NCI-H524 treated with DMSO at 0.1 percent for 48 hours (cell line): ENCODE measurements at regions not wholly inside any gene's neighbourhood (a gene's known extent, or its start where the extent isn't known, plus 50 kb on each side); places are given as distances from the start of the nearest gene placed in this dataset.

ENCODE experiments used
- DNase-seq: peaks from one replicate; lab custom pipeline; 2025; lab: John Stamatoyannopoulos, UW

DNA sequence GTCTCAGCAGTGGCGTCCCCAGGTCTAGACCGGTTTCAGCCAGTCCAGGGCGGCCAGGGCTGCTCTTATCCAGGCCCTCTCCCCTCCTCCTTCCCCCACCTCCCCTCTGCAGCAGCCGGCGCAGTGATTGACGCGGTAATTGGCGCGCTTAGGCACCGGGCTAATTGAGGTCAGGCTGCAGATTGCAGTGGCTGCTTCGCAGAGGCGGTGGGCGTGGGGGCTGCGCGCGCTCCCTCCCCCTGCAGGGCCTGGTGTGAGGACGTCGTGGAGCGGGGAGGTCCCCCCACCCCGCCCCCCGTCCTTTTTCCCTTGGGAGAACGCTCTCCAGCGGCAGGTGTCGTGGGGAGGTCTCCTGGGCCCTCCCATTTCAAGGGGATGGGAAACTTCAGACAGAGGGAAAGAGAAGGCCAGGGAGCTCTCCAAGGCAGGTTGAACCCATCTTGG is 70.4 kb upstream of the BLCAP start:
- DNase-seq, result peak; percentile 47

DNA sequence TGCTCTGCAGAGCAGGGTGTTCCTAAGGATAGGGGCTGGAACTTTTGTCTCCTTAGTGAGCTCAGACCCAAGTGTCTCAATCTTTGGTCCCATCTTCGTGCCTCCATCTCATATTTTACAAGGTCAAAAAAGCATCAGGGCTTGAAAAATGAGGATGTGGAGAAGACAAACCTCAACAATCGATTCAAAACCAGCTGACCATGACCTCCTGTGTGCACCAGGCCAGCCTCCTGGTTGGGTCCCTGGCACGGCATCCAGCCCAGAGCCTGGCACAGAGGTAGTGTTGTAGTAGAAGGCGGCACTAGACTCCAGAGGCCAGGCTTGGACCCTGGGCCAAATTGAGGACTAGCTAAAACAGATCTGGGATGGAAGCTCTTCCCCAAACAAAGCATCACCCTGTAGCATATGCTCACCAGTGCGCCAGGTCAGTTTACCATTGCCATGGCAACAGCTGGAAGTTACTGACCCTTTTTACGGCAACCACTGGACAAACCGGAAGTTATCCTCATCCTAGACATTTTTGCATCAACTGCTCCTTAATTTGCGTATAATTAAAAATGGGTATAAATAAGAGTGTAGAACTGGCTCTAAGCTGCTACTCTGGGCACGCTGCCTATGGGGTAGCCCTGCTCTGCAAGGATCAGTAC is 69.3 kb upstream of the BLCAP start:
- no peak for DNase-seq

DNA sequence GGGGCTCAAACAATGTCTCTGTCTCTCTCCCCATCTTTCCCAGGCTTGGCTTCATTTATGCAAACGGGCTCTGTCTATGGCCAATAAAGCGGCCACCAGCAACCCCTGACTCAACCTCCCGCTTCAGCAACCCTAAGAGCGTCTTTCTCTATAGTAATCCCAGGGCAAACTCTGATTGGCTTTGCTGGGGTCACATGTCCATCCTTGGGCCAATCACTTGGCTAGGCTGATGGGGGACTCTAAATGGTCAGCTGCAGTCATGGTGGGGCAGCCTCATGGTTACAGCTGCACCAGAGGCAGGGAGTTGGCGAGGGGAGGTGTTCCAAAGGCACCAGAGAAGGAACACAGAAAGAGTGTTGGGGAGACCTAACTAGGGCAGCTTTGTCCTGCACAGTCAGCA is 68.5 kb upstream of the BLCAP start:
- no peak for DNase-seq

DNA sequence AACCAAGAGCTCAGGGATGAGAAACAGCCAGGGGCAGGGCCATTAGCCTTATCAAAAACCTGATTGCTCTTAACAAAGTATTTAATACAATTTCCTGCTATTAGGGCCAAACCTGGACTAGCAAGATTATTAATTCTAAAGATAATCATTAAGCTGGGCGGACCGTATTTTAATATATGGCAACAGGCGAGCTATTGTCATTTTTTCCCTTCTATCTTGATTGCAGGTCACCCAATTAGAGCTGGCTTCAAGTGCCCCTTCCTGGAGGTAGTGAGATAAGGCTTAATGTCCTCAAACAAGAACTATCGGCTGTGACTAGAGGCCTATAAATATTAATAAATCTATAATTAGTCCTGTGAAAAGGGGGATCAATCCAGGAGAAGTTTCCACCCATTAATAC is 66.0 kb upstream of the BLCAP start:
- no peak for DNase-seq

DNA sequence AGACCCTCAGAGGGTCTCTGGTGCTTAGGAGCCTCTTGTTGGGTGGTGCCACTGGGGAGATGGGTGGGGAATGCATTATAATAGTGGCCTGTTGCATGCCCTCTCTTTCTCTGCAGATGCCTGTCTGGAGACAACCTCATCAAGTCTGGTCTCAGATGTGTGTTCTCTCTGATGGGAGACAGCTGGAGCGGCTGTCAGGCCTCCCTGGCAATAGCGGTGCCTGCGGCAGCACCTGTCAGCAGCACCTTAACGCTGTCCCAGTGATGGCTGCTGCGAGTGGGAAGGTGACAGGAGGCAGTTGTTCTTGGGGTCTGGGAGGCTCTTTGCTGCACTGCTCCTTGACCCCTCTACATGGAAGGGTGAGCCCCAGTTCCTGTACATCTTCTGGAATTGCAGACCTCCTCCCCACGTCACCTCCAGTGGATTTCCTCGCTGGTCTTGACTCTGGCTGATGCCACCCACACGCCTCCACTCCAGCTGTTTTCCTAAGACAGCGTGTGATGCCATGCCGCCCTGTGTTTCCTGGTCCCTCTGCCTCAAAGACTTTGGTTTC is 63.3 kb upstream of the BLCAP start:
- DNase-seq, result no peak

DNA sequence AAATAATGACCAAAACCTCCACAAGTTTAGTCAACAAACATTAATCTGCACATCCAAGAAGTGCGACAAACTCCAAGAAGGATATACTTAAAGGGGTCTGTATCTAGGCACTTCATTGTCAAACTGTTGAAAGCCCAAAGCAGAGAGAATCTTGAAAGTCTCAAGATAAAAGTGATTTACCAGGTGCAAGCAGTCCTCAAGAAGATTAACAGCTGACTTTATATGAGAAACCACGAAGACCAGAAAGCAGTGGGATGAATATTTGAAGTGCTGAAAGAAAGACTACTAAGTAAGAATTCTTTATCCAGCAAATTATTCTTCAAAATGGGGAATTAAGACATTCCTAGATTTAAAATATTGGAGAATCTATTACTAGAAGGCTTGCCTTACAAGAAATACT is 58.4 kb upstream of the BLCAP start:
- no peak for DNase-seq

DNA sequence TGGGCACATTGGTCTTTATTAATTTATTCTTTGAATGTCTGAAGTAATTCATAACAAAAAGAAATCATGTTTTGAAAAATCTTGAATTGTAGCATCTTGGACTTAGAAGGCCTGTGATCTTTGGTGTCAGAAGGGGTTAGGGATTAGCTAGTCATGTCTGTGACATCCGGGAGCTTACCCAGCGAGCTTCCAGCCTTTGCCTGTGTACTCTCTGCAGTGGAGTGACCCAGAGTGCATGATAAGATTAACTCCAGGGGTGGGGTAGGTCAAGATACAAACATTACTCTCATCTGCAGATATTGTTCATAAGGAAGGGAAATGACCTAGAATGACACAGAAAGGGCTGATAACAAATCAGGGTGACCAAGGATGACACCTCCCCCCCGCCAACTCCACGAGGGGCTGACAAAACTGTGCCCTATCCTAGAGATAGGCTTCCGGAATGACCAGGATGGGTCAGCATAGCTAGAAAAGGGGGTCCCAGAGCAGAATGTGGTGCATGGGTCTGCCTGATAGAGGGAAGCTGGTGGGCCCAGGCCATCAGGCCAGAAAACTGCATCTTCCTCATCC is 56.6 kb upstream of the BLCAP start:
- no peak for DNase-seq

DNA sequence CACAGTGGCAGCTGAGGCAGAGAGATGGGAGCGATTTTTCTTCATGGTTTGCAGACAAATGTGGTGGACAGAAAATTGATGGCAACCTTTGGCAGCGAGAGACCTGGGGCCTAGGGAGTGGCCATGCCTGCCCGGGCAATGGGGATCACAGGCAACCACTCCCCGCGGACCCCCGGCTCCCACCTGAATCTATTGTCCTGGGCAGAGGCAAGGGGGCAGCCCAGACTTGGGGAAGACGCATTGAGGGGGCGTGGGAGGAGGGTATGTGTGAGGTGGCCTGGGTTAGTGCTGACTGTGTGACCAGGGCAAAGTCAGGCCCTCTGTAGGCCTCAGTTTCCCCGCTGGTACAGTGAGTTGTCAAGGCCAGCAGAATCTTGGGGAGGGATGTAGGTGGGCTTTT is 53.6 kb upstream of the BLCAP start:
- DNase-seq, result no peak

DNA sequence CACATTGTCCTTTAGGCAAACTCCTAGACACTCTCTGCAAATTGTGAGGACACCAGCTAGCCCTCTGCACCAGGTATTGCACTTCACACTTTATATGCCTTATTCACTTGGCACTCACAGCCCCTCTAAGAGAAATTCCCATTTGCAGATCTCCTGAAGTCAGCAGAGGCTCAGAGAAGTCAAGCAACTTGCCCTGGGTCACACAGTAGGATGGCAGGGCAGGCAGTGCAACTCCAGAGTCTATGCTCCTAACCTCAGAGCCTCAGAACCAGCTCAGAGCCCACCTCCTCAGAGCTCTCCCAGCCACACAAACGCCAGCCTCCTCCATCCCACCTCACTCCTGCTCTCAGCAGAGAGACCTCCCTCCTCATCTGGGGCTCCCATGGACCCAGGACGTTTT is 52.4 kb upstream of the BLCAP start:
- no peak for DNase-seq

DNA sequence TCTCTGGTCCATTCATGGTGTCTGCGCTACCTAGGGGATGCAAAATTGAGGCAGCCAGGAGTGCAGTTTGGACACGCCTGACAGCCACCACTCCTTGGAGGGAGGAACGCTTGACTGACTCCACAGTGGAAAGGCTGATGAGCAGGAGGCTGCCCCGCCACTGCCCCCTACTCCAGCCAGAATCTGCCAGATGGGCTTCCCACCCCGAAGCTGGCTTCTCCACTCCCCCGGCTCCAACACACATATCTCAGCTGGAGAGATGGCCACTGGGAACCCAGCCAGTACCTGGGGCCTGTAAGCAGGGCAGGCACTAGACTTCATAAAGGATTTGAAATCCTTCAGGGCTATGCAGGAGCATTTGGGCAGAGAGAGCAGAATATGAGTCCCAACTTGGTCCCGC is 51.4 kb upstream of the BLCAP start:
- DNase-seq, result peak; percentile 9

DNA sequence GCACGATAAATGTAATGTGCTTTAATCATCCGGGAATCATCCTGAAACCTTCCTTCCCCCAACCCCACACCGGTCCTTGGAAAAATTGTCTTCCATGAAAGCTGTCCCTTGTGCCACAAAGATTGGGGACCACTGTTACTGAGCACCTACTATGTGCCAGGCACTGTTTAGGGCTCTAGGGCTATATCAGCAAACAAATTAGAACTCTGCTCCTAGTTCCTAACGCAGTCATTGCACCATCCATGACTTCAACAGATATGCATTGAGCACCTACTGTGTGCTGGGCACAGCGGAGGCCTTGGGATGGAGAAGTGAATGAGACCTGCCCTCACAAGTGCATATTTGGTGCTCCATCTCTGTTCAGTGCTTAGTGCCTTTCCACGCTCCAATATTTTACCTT is 50.3 kb upstream of the BLCAP start:
- no peak for DNase-seq
